OCI-LY7 (cell line): ENCODE measurements at regions not wholly inside any gene's neighbourhood (a gene's known extent, or its start where the extent isn't known, plus 50 kb on each side); places are given as distances from the start of the nearest gene placed in this dataset.
"Not testable (repeated sequence)": the region's sequence is repeated elsewhere in the genome, so short reads cannot be mapped to it uniquely, and the experiment has no call there.

Experiments
- CTCF ChIP-seq: fragments of 200-600 bp; sonication (generic); conservative IDR thresholded peaks from 2 replicates; pipeline ENCODE4 v1.5.1; 2014; ENCODE audit warnings: mild to moderate bottlenecking, antibody characterized with exemption, low read length, moderate library complexity, mixed read lengths
- EZH2phosphoT487 ChIP-seq: fragments of 200-600 bp; sonication (generic); IDR thresholded peaks from 2 replicates; pipeline ENCODE4 v1.6.1; 2018; ENCODE audit warnings: low read depth, borderline replicate concordance, mild to moderate bottlenecking, mixed run types, antibody characterized with exemption, low read length, moderate library complexity, mixed read lengths

DNA sequence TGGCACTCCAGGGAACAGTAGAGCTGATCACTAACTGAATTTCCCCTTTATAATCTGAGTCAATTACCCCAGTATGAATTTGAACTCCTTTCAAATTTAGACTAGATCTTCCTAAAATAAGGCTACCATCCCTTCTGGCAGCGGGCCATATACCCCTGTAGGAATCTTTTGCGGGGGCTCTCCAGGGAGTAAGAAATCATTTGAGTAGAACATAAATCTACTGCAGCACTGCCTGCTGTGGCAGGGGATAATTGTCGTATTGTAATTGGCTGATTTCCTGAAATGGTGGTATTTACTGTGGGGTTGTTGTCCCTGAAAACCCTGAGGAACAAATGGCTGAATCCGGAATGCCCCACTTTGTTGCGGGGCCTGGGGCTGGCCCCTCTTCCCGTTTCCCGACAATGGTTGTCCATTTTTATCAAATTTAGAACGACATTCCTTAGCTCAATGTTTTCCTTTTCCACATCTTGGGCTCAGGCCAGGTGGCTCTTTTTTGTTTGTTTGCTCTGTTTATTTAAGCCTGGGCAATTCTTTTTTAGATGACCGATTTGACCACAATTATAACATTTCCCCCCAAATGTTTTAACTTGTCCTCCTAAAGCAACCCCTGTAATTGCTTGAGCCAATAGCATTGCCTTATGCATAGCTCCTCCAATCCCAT is 74.8 kb upstream of the ZNF195 start:
- not testable (repeated sequence) for TF ChIP-seq EZH2phosphoT487, CTCF
